GM12878 (cell line): ENCODE measurements at regions not wholly inside any gene's neighbourhood (a gene's known extent, or its start where the extent isn't known, plus 50 kb on each side); places are given as distances from the start of the nearest gene placed in this dataset.

Source experiments
- ATAC-seq: fragments of 200-7000 bp; cut with Tn5 transposase; 3 replicates; pipeline ENCODE4 v1.9.1; 2020; ENCODE audit warnings: mild to moderate bottlenecking, moderate library complexity
- BruUV-seq: library from RNA; stranded (reverse); fragments of 400-500 nt; replicated peaks from 2 replicates; lab custom pipeline; 2021; lab: Mats Ljungman, UMichigan
- CTCF ChIA-PET: fragments of 300-600 bp; sonication (Branson Sonifier 250); formaldehyde crosslinking; extraction: SDS; loops from one replicate; lab custom pipeline; 2021; ENCODE audit warnings: inconsistent platforms; lab: Yijun Ruan, JAX
- POLR2A ChIA-PET: fragments of 350-600 bp; formaldehyde crosslinking; extraction: SDS; loops from one replicate; lab custom pipeline; 2021; ENCODE audit warnings: inconsistent platforms; lab: Charles Lee
- RAD21 ChIA-PET: fragments of 300-600 bp; sonication (Branson Sonifier 250); formaldehyde crosslinking; loops from one replicate; lab custom pipeline; 2023; ENCODE audit warnings: antibody characterized with exemption; ENCODE audit not compliant: unreplicated experiment; lab: Charles Lee
- SMC1A ChIA-PET: fragments of 300-600 bp; sonication (Branson Sonifier 250); formaldehyde crosslinking; loops from one replicate; lab custom pipeline; 2023; ENCODE audit not compliant: unreplicated experiment, uncharacterized antibody; lab: Charles Lee
- DNase-seq: peaks from one replicate; pipeline ENCODE4 v3.0.0-alpha.2; 2011; ENCODE audit warnings: low read depth, low spot score
- FAIRE-seq: peaks from 3 replicates; lab custom pipeline; 2011; peaks lifted over from hg19 to GRCh38; lab: Jason Lieb, UNC
- H2AFZ ChIP-seq: 2 replicates; pipeline ENCODE4 v1.6.0; 2011; ENCODE audit warnings: low read depth, low read length, control low read depth; ENCODE audit not compliant: control insufficient read depth
- H3K27ac ChIP-seq: 2 replicates; pipeline ENCODE4 v1.5.1; 2011; ENCODE audit warnings: control low read depth; ENCODE audit not compliant: control insufficient read depth, insufficient read depth
- H3K27me3 ChIP-seq, 2 experiments: replicated peaks in 1 of 2; 2 replicates each; pipeline versions ENCODE4 v1.6.0 to v1.6.1; 2011; ENCODE audit warnings: low read length in 1 of 2; ENCODE audit not compliant: control insufficient read depth in 2 of 2, insufficient read depth in 2 of 2
- H3K36me3 ChIP-seq, 2 experiments: 2 replicates each; pipeline ENCODE4 v1.5.1; 2011; ENCODE audit warnings: low read length in 1 of 2; ENCODE audit not compliant: control insufficient read depth in 2 of 2, insufficient read depth in 2 of 2
- H3K4me1 ChIP-seq: 2 replicates; pipeline ENCODE4 v1.6.1; 2011; ENCODE audit warnings: mild to moderate bottlenecking, low read length, moderate library complexity, mixed read lengths; ENCODE audit not compliant: control insufficient read depth, insufficient read depth
- H3K4me2 ChIP-seq: 2 replicates; pipeline ENCODE4 v1.6.0; 2011; ENCODE audit warnings: control low read depth; ENCODE audit not compliant: control insufficient read depth, insufficient read depth
- H3K4me3 ChIP-seq: fragments of 200-600 bp; sonication (generic); 2 replicates; pipeline ENCODE4 v1.5.1; 2016
- H3K79me2 ChIP-seq: 2 replicates; pipeline ENCODE4 v1.6.0; 2011; ENCODE audit warnings: low read length; ENCODE audit not compliant: control insufficient read depth, insufficient read depth
- H3K9ac ChIP-seq: 2 replicates; pipeline ENCODE4 v1.8.0; 2011; ENCODE audit warnings: low read length, control low read depth, mixed read lengths; ENCODE audit not compliant: control insufficient read depth, insufficient read depth
- H3K9me3 ChIP-seq: replicated peaks from 3 replicates; pipeline ENCODE4 v1.5.1; 2011; ENCODE audit warnings: mild to moderate bottlenecking, low read length; ENCODE audit not compliant: control insufficient read depth, insufficient read depth
- H4K20me1 ChIP-seq: 2 replicates; pipeline ENCODE4 v1.6.0; 2011; ENCODE audit not compliant: control insufficient read depth, insufficient read depth
- EGR1 ChIP-seq, 2 experiments: IDR thresholded peaks; 1 replicate in 1 of 2; 2 replicates in 1 of 2; pipeline ENCODE4 v1.6.1; 2011 to 2012; ENCODE audit warnings: low read depth in 2 of 2, low read length in 2 of 2, borderline replicate concordance in 1 of 2, mild to moderate bottlenecking in 1 of 2, moderate library complexity in 1 of 2
- FOXK2 ChIP-seq: fragments of 450-650 bp; IDR thresholded peaks from 2 replicates; pipeline ENCODE4 v1.6.1; 2017; ENCODE audit warnings: mild to moderate bottlenecking, moderate library complexity
- GABPA ChIP-seq: IDR thresholded peaks from 2 replicates; pipeline ENCODE4 v1.6.1; 2014; ENCODE audit warnings: antibody characterized with exemption, low read depth, mild to moderate bottlenecking, inconsistent platforms
- HCFC1 ChIP-seq: fragments of 150-350 bp; IDR thresholded peaks from 2 replicates; pipeline ENCODE4 v1.6.1; 2014; ENCODE audit warnings: low read length
- MEF2A ChIP-seq: IDR thresholded peaks from 2 replicates; pipeline ENCODE4 v1.6.1; 2011; ENCODE audit warnings: low read depth, mild to moderate bottlenecking, low read length, moderate library complexity; ENCODE audit not compliant: insufficient read depth
- POLR2A ChIP-seq: IDR thresholded peaks from 2 replicates; pipeline ENCODE4 v1.6.1; 2011; ENCODE audit warnings: low read depth, mild to moderate bottlenecking, low read length
- REST ChIP-seq: IDR thresholded peaks from 2 replicates; pipeline ENCODE4 v1.6.1; 2012; ENCODE audit warnings: mild to moderate bottlenecking, low read depth, low read length
- SIN3A ChIP-seq: IDR thresholded peaks from 2 replicates; pipeline ENCODE4 v1.6.1; 2012; ENCODE audit warnings: low read depth, low read length, improper control_type of control experiment
- SKIL ChIP-seq: fragments of 450-650 bp; IDR thresholded peaks from 2 replicates; pipeline ENCODE4 v1.6.1; 2017; ENCODE audit warnings: mild to moderate bottlenecking, low read depth, inconsistent platforms; ENCODE audit not compliant: poor library complexity, severe bottlenecking
- SUPT20H ChIP-seq: IDR thresholded peaks from 2 replicates; pipeline ENCODE4 v1.6.1; 2011; ENCODE audit warnings: low read depth, mild to moderate bottlenecking, low read length, moderate library complexity, borderline replicate concordance; ENCODE audit not compliant: control insufficient read depth
- USF1 ChIP-seq: IDR thresholded peaks from 2 replicates; pipeline ENCODE4 v1.6.1; 2011; ENCODE audit warnings: borderline replicate concordance, low read depth, mild to moderate bottlenecking, moderate library complexity, mixed read lengths, low read length; ENCODE audit not compliant: insufficient read depth; ENCODE audit errors: extremely low read length
- WRNIP1 ChIP-seq: IDR thresholded peaks from 2 replicates; pipeline ENCODE4 v1.6.1; 2011; ENCODE audit warnings: low read depth, low read length, improper control_type of control experiment, borderline replicate concordance
- ZNF274 ChIP-seq: IDR thresholded peaks from one replicate; pipeline ENCODE4 v1.8.0; 2011; ENCODE audit not compliant: insufficient read length, insufficient read depth
- WGBS: methylation state at CpG from one replicate; pipeline ENCODE4 v1.1.6; 2016; ENCODE audit warnings: low lambda C conversion rate; ENCODE audit not compliant: insufficient replicate concordance, insufficient coverage; ENCODE audit errors: missing lambda C conversion rate; 5-methylcytosine and 5-hydroxymethylcytosine counted together
- in situ Hi-C: fragments of 300-500 bp; cut with MboI; formaldehyde crosslinking; loops from 9 replicates; pipeline ENCODE4 v1.14.3; 2018; ENCODE audit warnings: mixed read lengths
- intact Hi-C: fragments of 100-400 bp; cut with micrococcal nuclease; formaldehyde crosslinking; loops from one replicate; pipeline ENCODE4 v1.14.2; 2022; ENCODE audit not compliant: unreplicated experiment

- TF ChIP-seq SUPT20H, result no peak
- no peak for TF ChIP-seq GABPA
These were observed 702.2 kb upstream of the ADGRL4 start (continued) for GRCh38 chr1:79708646-79709265.

- Histone ChIP-seq H3K4me2 (no peak overlapping the region), H3K36me3 (no peaks in the 10 kb centered on the region), H3K9ac (no peak overlapping the region), H3K27ac (no peak overlapping the region), H3K9me3 (no peaks in the 10 kb centered on the region; the same call in 1 of the 3 replicates), H3K27me3 (no peaks in the 10 kb centered on the region), H3K79me2 (no peaks in the 10 kb centered on the region), H4K20me1 (no peaks in the 10 kb centered on the region), H2AFZ (no peak overlapping the region), H3K4me1 (peaks cover 2% of the 10 kb centered on the region; the same call in 1 of the 2 replicates), H3K4me3 (no peak overlapping the region)
- ChIA-PET SMC1A (no interaction called here), RAD21 (no interaction called here), CTCF (no interaction called here), POLR2A (no interaction called here)
- no peak for DNase-seq
- in situ Hi-C loops, result no loop called here
- FAIRE-seq, result no peak
- no TSS peak for BruUV-seq
- WGBS, result 55% methylated on average over 2 of the region's 2 CpGs
- no peak for ATAC-seq
- intact Hi-C loops, result no loop called here
- TF ChIP-seq ZNF274 (no peak), MEF2A (no peak), USF1 (no peak), SIN3A (no peak), HCFC1 (no peak), WRNIP1 (no peak), SUPT20H (no peak), SKIL (no peak), FOXK2 (no peak), POLR2A (no peak), REST (no peak), EGR1 (IDR thresholded peaks at IDR 0.05; ENCODE audit: borderline replicate concordance in 1 of 2, low read depth in 2 of 2, low read length in 2 of 2) (no peak)
These were observed 698.7 kb upstream of the ADGRL4 start for GRCh38 chr1:79705218-79705617.
